IgD-negative memory B cell (primary cell): ENCODE measurements at regions not wholly inside any gene's neighbourhood (a gene's known extent, or its start where the extent isn't known, plus 50 kb on each side); places are given as distances from the start of the nearest gene placed in this dataset.

ENCODE experiments used
- H3K27ac Mint-ChIP-seq, 3 donors: one replicate each; pipeline ENCODE4 v1.8.0; 2020 to 2022; ENCODE audit warnings: mild to moderate bottlenecking in 3 of 3, mixed read lengths in 3 of 3, moderate library complexity in 1 of 3
- H3K27me3 Mint-ChIP-seq: one replicate; pipeline ENCODE4 v1.8.0; 2021; ENCODE audit warnings: mixed read lengths
- H3K36me3 Mint-ChIP-seq: one replicate; pipeline ENCODE4 v1.8.0; 2020; ENCODE audit warnings: mild to moderate bottlenecking, mixed read lengths
- H3K4me1 Mint-ChIP-seq, 3 donors: one replicate each; pipeline ENCODE4 v1.8.0; 2020 to 2022; ENCODE audit warnings: mixed read lengths in 3 of 3, mild to moderate bottlenecking in 1 of 3
- H3K4me3 Mint-ChIP-seq, 4 donors: one replicate each; pipeline ENCODE4 v1.8.0; 2020 to 2022; ENCODE audit warnings: mild to moderate bottlenecking in 4 of 4, mixed read lengths in 4 of 4, moderate library complexity in 3 of 4
- H3K9me3 Mint-ChIP-seq, 3 donors: one replicate each; pipeline ENCODE4 v1.8.0; 2020 to 2021; ENCODE audit warnings: mixed read lengths in 3 of 3, mild to moderate bottlenecking in 1 of 3

- no peaks in the 10 kb centered on the region for H3K9me3 Mint-ChIP-seq
- H3K36me3 Mint-ChIP-seq: no peaks in the 10 kb centered on the region
- H3K27me3 Mint-ChIP-seq: no peaks in the 10 kb centered on the region
- peaks cover 2 to 5% (median 4%) of the 10 kb centered on the region in 3 donors for H3K4me1 Mint-ChIP-seq
- H3K27ac Mint-ChIP-seq: peak overlapping the region in 1 of 3 donors; percentile 59
- peak overlapping the region in 3 of 4 donors; percentile 33 to 56 (median 48) for H3K4me3 Mint-ChIP-seq
Observed at GRCh38 chr4:128709268-128709667, 100.2 kb upstream of the JADE1 start.

GRCh38 chr4:128707864-128708263 is 101.6 kb upstream of the JADE1 start:
- Mint-ChIP-seq H3K36me3 (no peaks in the 10 kb centered on the region), H3K4me3 (no peak overlapping the region), H3K27me3 (no peaks in the 10 kb centered on the region), H3K4me1 (peaks cover 2 to 5% (median 4%) of the 10 kb centered on the region in 3 donors), H3K9me3 (peaks cover 0 to 2% (median 0%) of the 10 kb centered on the region in 3 donors), H3K27ac (no peak overlapping the region)

GRCh38 chr4:128703948-128704347 is 105.6 kb upstream of the JADE1 start:
- H3K27me3 Mint-ChIP-seq: no peaks in the 10 kb centered on the region
- no peak overlapping the region for H3K4me3 Mint-ChIP-seq
- H3K27ac Mint-ChIP-seq: no peak overlapping the region
- H3K9me3 Mint-ChIP-seq: peaks cover 0 to 2% (median 0%) of the 10 kb centered on the region in 3 donors
- H3K36me3 Mint-ChIP-seq: peaks cover 2% of the 10 kb centered on the region
- peaks cover 0 to 2% (median 0%) of the 10 kb centered on the region in 3 donors for H3K4me1 Mint-ChIP-seq

- H3K27ac Mint-ChIP-seq: no peak overlapping the region
- peaks cover 0 to 2% (median 1%) of the 10 kb centered on the region in 3 donors for H3K9me3 Mint-ChIP-seq
- H3K4me1 Mint-ChIP-seq: no peaks in the 10 kb centered on the region
- H3K36me3 Mint-ChIP-seq: peaks cover 2% of the 10 kb centered on the region
- H3K4me3 Mint-ChIP-seq: no peak overlapping the region
- no peaks in the 10 kb centered on the region for H3K27me3 Mint-ChIP-seq
Observed at GRCh38 chr4:128700659-128701350, 108.7 kb upstream of the JADE1 start.

- no peak overlapping the region for H3K27ac Mint-ChIP-seq
- H3K4me1 Mint-ChIP-seq: no peaks in the 10 kb centered on the region
- H3K9me3 Mint-ChIP-seq: peaks cover 3 to 6% (median 4%) of the 10 kb centered on the region in 3 donors
- peaks cover 2% of the 10 kb centered on the region for H3K36me3 Mint-ChIP-seq
- H3K27me3 Mint-ChIP-seq: no peaks in the 10 kb centered on the region
- H3K4me3 Mint-ChIP-seq: no peak overlapping the region
Observed at GRCh38 chr4:128698386-128698785, 111.1 kb upstream of the JADE1 start.

- Mint-ChIP-seq H3K9me3 (peaks cover 3 to 6% (median 4%) of the 10 kb centered on the region in 3 donors), H3K4me1 (no peaks in the 10 kb centered on the region), H3K27me3 (no peaks in the 10 kb centered on the region), H3K36me3 (peaks cover 4% of the 10 kb centered on the region), H3K4me3 (no peak overlapping the region), H3K27ac (no peak overlapping the region)
Observed at GRCh38 chr4:128697323-128697722, 112.2 kb upstream of the JADE1 start.

GRCh38 chr4:128690011-128690410 is 119.5 kb upstream of the JADE1 start:
- Mint-ChIP-seq H3K27ac (no peak overlapping the region), H3K9me3 (peaks cover 2 to 7% (median 6%) of the 10 kb centered on the region in 3 donors), H3K4me3 (no peak overlapping the region), H3K27me3 (peaks cover 3% of the 10 kb centered on the region), H3K4me1 (peaks cover 0 to 4% (median 2%) of the 10 kb centered on the region in 3 donors), H3K36me3 (peaks cover 5% of the 10 kb centered on the region)

- Mint-ChIP-seq H3K9me3 (peaks cover 2 to 5% (median 3%) of the 10 kb centered on the region in 3 donors), H3K36me3 (peaks cover 5% of the 10 kb centered on the region), H3K4me1 (peaks cover 4 to 8% (median 8%) of the 10 kb centered on the region in 3 donors), H3K27ac (no peak overlapping the region), H3K4me3 (no peak overlapping the region), H3K27me3 (peaks cover 3% of the 10 kb centered on the region)
Observed at GRCh38 chr4:128688846-128689437, 120.6 kb upstream of the JADE1 start.

GRCh38 chr4:128688033-128688721 is 121.3 kb upstream of the JADE1 start:
- Mint-ChIP-seq H3K4me1 (peaks cover 11 to 14% (median 13%) of the 10 kb centered on the region in 3 donors), H3K27me3 (peaks cover 3% of the 10 kb centered on the region), H3K4me3 (no peak overlapping the region), H3K27ac (no peak overlapping the region), H3K36me3 (peaks cover 4% of the 10 kb centered on the region), H3K9me3 (peaks cover 0 to 5% (median 0%) of the 10 kb centered on the region in 3 donors)

GRCh38 chr4:128686810-128687209 is 122.7 kb upstream of the JADE1 start:
- peak overlapping the region in 1 of 4 donors; percentile 28 for H3K4me3 Mint-ChIP-seq
- H3K9me3 Mint-ChIP-seq: peaks cover 0 to 5% (median 0%) of the 10 kb centered on the region in 3 donors
- no peak overlapping the region for H3K27ac Mint-ChIP-seq
- H3K27me3 Mint-ChIP-seq: peaks cover 3% of the 10 kb centered on the region
- peaks cover 1% of the 10 kb centered on the region for H3K36me3 Mint-ChIP-seq
- H3K4me1 Mint-ChIP-seq: peaks cover 11 to 19% (median 15%) of the 10 kb centered on the region in 3 donors

GRCh38 chr4:128686032-128686465 is 123.5 kb upstream of the JADE1 start:
- Mint-ChIP-seq H3K36me3 (peaks cover 1% of the 10 kb centered on the region), H3K9me3 (peaks cover 0 to 5% (median 0%) of the 10 kb centered on the region in 3 donors), H3K27me3 (peaks cover 1% of the 10 kb centered on the region), H3K4me3 (no peak overlapping the region), H3K4me1 (peaks cover 11 to 19% (median 15%) of the 10 kb centered on the region in 3 donors), H3K27ac (no peak overlapping the region)

- Mint-ChIP-seq H3K9me3 (peaks cover 0 to 4% (median 0%) of the 10 kb centered on the region in 3 donors), H3K27ac (no peak overlapping the region), H3K4me1 (peaks cover 11 to 19% (median 15%) of the 10 kb centered on the region in 3 donors), H3K27me3 (peaks cover 1% of the 10 kb centered on the region), H3K4me3 (peak overlapping the region in 1 of 4 donors; percentile 74), H3K36me3 (peaks cover 2% of the 10 kb centered on the region)
Observed at GRCh38 chr4:128684016-128684415, 125.5 kb upstream of the JADE1 start.

- peaks cover 2% of the 10 kb centered on the region for H3K36me3 Mint-ChIP-seq
- peak overlapping the region in 3 of 4 donors; percentile 17 to 88 (median 74) for H3K4me3 Mint-ChIP-seq
- H3K27me3 Mint-ChIP-seq: peaks cover 1% of the 10 kb centered on the region
- peak overlapping the region in 1 of 3 donors; percentile 69 for H3K27ac Mint-ChIP-seq
- H3K4me1 Mint-ChIP-seq: peaks cover 11 to 21% (median 12%) of the 10 kb centered on the region in 3 donors
- H3K9me3 Mint-ChIP-seq: peaks cover 0 to 1% (median 0%) of the 10 kb centered on the region in 3 donors
Observed at GRCh38 chr4:128682942-128683666, 126.4 kb upstream of the JADE1 start.

- Mint-ChIP-seq H3K9me3 (peaks cover 0 to 2% (median 1%) of the 10 kb centered on the region in 3 donors), H3K36me3 (peaks cover 2% of the 10 kb centered on the region), H3K27ac (peak overlapping the region in 1 of 3 donors; percentile 23), H3K4me1 (peaks cover 10 to 27% (median 20%) of the 10 kb centered on the region in 3 donors), H3K4me3 (peak overlapping the region in 1 of 4 donors; percentile 7), H3K27me3 (no peaks in the 10 kb centered on the region)
Observed at GRCh38 chr4:128676095-128676494, 133.4 kb upstream of the JADE1 start.
